GM12874 (cell line): ENCODE measurements at regions not wholly inside any gene's neighbourhood (a gene's known extent, or its start where the extent isn't known, plus 50 kb on each side); places are given as distances from the start of the nearest gene placed in this dataset.

ENCODE experiments used
- CTCF ChIP-seq: IDR thresholded peaks from 2 replicates; pipeline ENCODE4 v1.5.1; 2011; ENCODE audit warnings: low read depth, mild to moderate bottlenecking, control low read depth, low read length, moderate library complexity; ENCODE audit not compliant: insufficient read depth

DNA sequence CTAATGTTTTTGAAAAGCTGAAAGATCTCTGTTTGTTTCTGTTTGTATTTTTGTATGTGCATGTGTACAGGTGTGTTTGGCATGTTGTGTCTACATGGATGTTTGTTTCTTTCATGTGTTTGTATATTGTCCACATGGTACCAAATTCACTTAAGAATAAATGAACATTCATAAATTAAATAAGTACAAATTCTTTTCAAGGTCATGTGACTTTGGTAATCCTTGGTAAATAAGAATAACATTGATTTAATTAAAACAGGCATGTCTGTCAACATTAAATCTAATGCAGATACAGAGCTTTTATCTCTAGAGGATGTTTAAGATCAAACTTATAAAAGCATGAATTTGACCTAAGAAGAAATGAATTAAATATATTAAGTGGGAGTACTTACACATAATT lies 219.8 kb upstream of the EPHA7 start:
- TF ChIP-seq CTCF = no peak

DNA sequence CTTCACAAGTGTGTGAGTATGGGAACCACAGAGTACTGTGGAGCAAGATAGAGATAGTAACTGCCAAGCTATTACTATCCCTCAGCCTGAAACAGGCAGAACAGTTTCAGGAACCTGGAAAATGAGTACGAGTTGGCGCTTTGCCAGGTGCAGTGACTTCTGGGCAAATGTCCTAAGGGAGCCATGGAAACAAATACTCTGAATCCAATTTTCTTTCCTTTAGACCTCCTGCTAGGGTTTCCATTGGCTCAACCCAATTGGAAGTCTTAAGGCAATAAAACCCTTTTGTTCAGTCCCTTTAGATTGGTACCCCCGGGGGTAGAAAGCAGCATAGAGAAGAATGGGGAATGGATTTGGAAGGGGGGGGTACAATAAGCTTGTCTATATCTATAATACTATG lies 205.0 kb upstream of the EPHA7 start:
- no peak for TF ChIP-seq CTCF

DNA sequence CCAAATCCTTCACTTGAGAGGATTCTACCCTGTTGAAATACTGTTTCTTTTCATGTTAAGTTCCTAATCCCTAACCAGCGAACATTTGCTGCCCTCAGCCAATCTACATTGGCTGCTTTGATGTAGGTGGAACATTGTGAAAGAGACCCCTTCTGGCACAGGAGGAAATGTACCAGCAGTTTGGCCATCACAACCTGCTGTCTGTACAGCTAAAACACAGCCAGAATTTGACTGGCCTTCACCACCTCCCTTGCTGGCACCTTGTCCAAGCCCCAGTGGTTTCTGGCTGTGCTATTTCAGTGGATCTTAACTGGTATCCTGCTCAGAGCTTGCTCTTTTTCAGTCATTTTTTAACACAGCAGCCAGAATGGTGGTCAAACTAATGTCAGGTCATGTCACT lies 202.1 kb upstream of the EPHA7 start:
- no peak for TF ChIP-seq CTCF

- TF ChIP-seq CTCF = no peak
Measured at GRCh38 chr6:93604951-93605350, 185.6 kb upstream of the EPHA7 start.

- TF ChIP-seq CTCF = no peak
Measured at GRCh38 chr6:93592417-93592816, 173.1 kb upstream of the EPHA7 start.

GRCh38 chr6:93586306-93586705 lies 166.9 kb upstream of the EPHA7 start:
- no peak for TF ChIP-seq CTCF

DNA sequence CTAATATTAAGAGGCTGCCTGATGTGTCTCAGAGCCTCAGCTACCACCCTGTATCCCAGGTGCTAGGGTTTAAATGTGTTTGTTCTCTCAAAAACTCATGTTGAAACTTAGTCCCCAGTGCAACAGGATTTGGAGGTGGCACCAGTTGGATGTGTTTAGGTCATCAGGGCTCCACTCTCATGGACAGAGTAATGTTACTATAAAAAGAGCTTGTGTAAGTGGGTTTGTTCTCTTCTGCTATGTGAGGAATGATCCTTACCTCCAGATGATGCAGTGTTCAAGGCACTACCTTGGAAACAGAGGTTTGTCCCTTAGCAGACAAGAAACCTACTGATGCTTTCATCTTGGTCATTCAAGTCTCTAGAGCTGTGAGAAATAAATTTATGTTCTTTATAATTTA lies 164.9 kb upstream of the EPHA7 start:
- no peak for TF ChIP-seq CTCF

- no peak for TF ChIP-seq CTCF
Measured at GRCh38 chr6:93581371-93581770, 162.0 kb upstream of the EPHA7 start.
